H1 (cell line): ENCODE measurements at regions not wholly inside any gene's neighbourhood (a gene's known extent, or its start where the extent isn't known, plus 50 kb on each side); places are given as distances from the start of the nearest gene placed in this dataset.
"Not testable (repeated sequence)": the region's sequence is repeated elsewhere in the genome, so short reads cannot be mapped to it uniquely, and the experiment has no call there.

Source experiments
- CTCF ChIA-PET: fragments of 300-600 bp; sonication (Branson Sonifier 250); formaldehyde crosslinking; loops from one replicate; lab custom pipeline; 2021; ENCODE audit not compliant: partially characterized antibody; lab: Charles Lee
- POLR2A ChIA-PET: fragments of 300-600 bp; sonication (Branson Sonifier 250); formaldehyde crosslinking; loops from one replicate; lab custom pipeline; 2021; ENCODE audit warnings: inconsistent platforms; ENCODE audit not compliant: partially characterized antibody; lab: Charles Lee
- DNase-seq, 2 experiments: peaks; one replicate each; pipeline versions ENCODE4 v3.0.0 to v3.0.0-alpha.2; 2010 to 2022; ENCODE audit warnings: low spot score in 2 of 2, low read depth in 1 of 2, mixed read lengths in 1 of 2
- FAIRE-seq: peaks from 2 replicates; lab custom pipeline; 2011; peaks lifted over from hg19 to GRCh38; lab: Jason Lieb, UNC
- H2AFZ ChIP-seq: 2 replicates; pipeline ENCODE4 v1.8.1; 2012; ENCODE audit warnings: low read length, inconsistent platforms
- H2AK5ac ChIP-seq: 2 replicates; pipeline ENCODE4 v1.6.1; 2013; ENCODE audit warnings: low read depth, low read length
- H2BK120ac ChIP-seq: replicated peaks from 2 replicates; pipeline ENCODE3; 2013; ENCODE audit warnings: low read depth, low read length, inconsistent platforms
- H2BK12ac ChIP-seq: 2 replicates; pipeline ENCODE4 v1.6.1; 2013; ENCODE audit warnings: low read depth, low read length
- H2BK15ac ChIP-seq: 2 replicates; pipeline ENCODE4 v1.6.1; 2013; ENCODE audit warnings: low read length
- H2BK20ac ChIP-seq: 2 replicates; pipeline ENCODE4 v1.6.1; 2013; ENCODE audit warnings: low read length
- H2BK5ac ChIP-seq: 2 replicates; pipeline ENCODE4 v1.6.1; 2013; ENCODE audit warnings: low read depth, low read length
- H3K14ac ChIP-seq: 2 replicates; pipeline ENCODE4 v1.6.1; 2013; ENCODE audit warnings: inconsistent platforms; ENCODE audit not compliant: insufficient read length
- H3K18ac ChIP-seq: 2 replicates; pipeline ENCODE4 v1.6.1; 2013; ENCODE audit warnings: low read length; ENCODE audit errors: extremely low read depth
- H3K23ac ChIP-seq: 2 replicates; pipeline ENCODE4 v1.6.1; 2013; ENCODE audit warnings: inconsistent platforms; ENCODE audit not compliant: insufficient read length
- H3K23me2 ChIP-seq: 2 replicates; pipeline ENCODE4 v1.6.1; 2013; ENCODE audit warnings: low read depth, low read length
- H3K27ac ChIP-seq: 2 replicates; pipeline ENCODE4 v1.6.1; 2011; ENCODE audit warnings: low read depth, low read length, inconsistent platforms
- H3K27me3 ChIP-seq, 4 experiments: replicated peaks in 1 of 4; 1 replicate in 1 of 4; 2 replicates in 3 of 4; pipeline versions ENCODE4 v1.6.1 to v1.8.1; 2011 to 2013; ENCODE audit warnings: low read length in 3 of 4, mild to moderate bottlenecking in 3 of 4, inconsistent platforms in 2 of 4, mixed read lengths in 2 of 4, moderate library complexity in 1 of 4; ENCODE audit not compliant: control insufficient read depth in 3 of 4, insufficient read depth in 3 of 4; ENCODE audit errors: extremely low read depth in 1 of 4
- H3K36me3 ChIP-seq, 4 experiments: 2 replicates each; pipeline versions ENCODE4 v1.6.1 to v1.8.1; 2011 to 2013; ENCODE audit warnings: mild to moderate bottlenecking in 4 of 4, low read length in 3 of 4, moderate library complexity in 2 of 4, control low read depth in 1 of 4, inconsistent platforms in 1 of 4; ENCODE audit not compliant: insufficient read depth in 4 of 4, control insufficient read depth in 2 of 4
- H3K4ac ChIP-seq: replicated peaks from 2 replicates; pipeline ENCODE3; 2013; ENCODE audit warnings: low read length, low read depth, mixed read lengths, inconsistent platforms; ENCODE audit not compliant: insufficient read length
- H3K4me1 ChIP-seq, 4 experiments: replicated peaks in 1 of 4; 1 replicate in 1 of 4; 2 replicates in 3 of 4; pipeline versions ENCODE4 v1.6.1 to v1.8.1; 2011 to 2013; ENCODE audit warnings: low read length in 3 of 4, inconsistent platforms in 2 of 4, mixed read lengths in 1 of 4; ENCODE audit not compliant: insufficient read depth in 4 of 4, control insufficient read depth in 3 of 4
- H3K4me2 ChIP-seq, 2 experiments: 2 replicates each; pipeline versions ENCODE4 v1.6.1 to v1.8.1; 2011 to 2013; ENCODE audit warnings: low read depth in 2 of 2, low read length in 2 of 2, control low read depth in 1 of 2, inconsistent platforms in 1 of 2, mild to moderate bottlenecking in 1 of 2; ENCODE audit not compliant: insufficient read depth in 1 of 2
- H3K4me3 ChIP-seq, 4 experiments: fragments of 200-600, 300-600 bp in 1 of 4; sonication (generic), shearing (Covaris generic), sonication (Bioruptor Twin) in 1 of 4; 2 replicates each; pipeline versions ENCODE4 v1.5.1 to v1.8.1; 2011 to 2016; ENCODE audit warnings: low read length in 4 of 4, low read depth in 3 of 4, control low read depth in 2 of 4, inconsistent platforms in 2 of 4, mild to moderate bottlenecking in 2 of 4, mixed read lengths in 1 of 4, moderate library complexity in 1 of 4; ENCODE audit not compliant: insufficient read depth in 2 of 4; ENCODE audit errors: extremely low read depth in 1 of 4
- H3K56ac ChIP-seq: replicated peaks from 2 replicates; pipeline ENCODE3; 2013; ENCODE audit warnings: low read depth, mild to moderate bottlenecking, mixed read lengths, low read length, inconsistent platforms; ENCODE audit not compliant: insufficient read length
- H3K79me1 ChIP-seq: 2 replicates; pipeline ENCODE4 v1.6.1; 2013; ENCODE audit warnings: low read depth, low read length, control low read depth
- H3K79me2 ChIP-seq, 2 experiments: 2 replicates each; pipeline versions ENCODE4 v1.6.1 to v1.8.1; 2012 to 2013; ENCODE audit warnings: low read length in 2 of 2, mild to moderate bottlenecking in 2 of 2, inconsistent platforms in 1 of 2; ENCODE audit not compliant: insufficient read depth in 2 of 2, control insufficient read depth in 1 of 2
- H3K9ac ChIP-seq, 4 experiments: replicated peaks in 1 of 4; 1 replicate in 1 of 4; 2 replicates in 3 of 4; pipeline versions ENCODE4 v1.6.1 to v1.8.1; 2011 to 2013; ENCODE audit warnings: low read depth in 3 of 4, low read length in 3 of 4, control low read depth in 2 of 4, mild to moderate bottlenecking in 2 of 4, moderate library complexity in 2 of 4, inconsistent platforms in 1 of 4; ENCODE audit errors: extremely low read depth in 1 of 4
- H3K9me3 ChIP-seq, 2 experiments: 2 replicates each; pipeline versions ENCODE4 v1.6.1 to v1.8.1; 2012 to 2013; ENCODE audit warnings: mild to moderate bottlenecking in 2 of 2, moderate library complexity in 2 of 2, control low read depth in 1 of 2, inconsistent platforms in 1 of 2, low read depth in 1 of 2, low read length in 1 of 2, mixed read lengths in 1 of 2; ENCODE audit not compliant: insufficient read depth in 2 of 2
- H4K20me1 ChIP-seq, 2 experiments: replicated peaks in 1 of 2; 2 replicates each; pipeline versions ENCODE3 to v1.8.1; 2011 to 2013; ENCODE audit warnings: inconsistent platforms in 2 of 2, low read length in 2 of 2, mild to moderate bottlenecking in 1 of 2; ENCODE audit not compliant: insufficient read depth in 2 of 2, control insufficient read depth in 1 of 2
- H4K5ac ChIP-seq: 2 replicates; pipeline ENCODE4 v1.6.1; 2013; ENCODE audit warnings: low read length, low read depth, mixed read lengths, inconsistent platforms; ENCODE audit not compliant: insufficient read length
- H4K8ac ChIP-seq: 2 replicates; pipeline ENCODE4 v1.8.0; 2013; ENCODE audit warnings: mild to moderate bottlenecking, moderate library complexity, low read length, inconsistent platforms; ENCODE audit not compliant: insufficient read depth; ENCODE audit errors: extremely low read depth
- H4K91ac ChIP-seq: replicated peaks from 2 replicates; pipeline ENCODE3; 2013; ENCODE audit warnings: low read length, mixed read lengths, inconsistent platforms; ENCODE audit not compliant: insufficient read length
- WGBS, 2 experiments: shearing (Covaris generic) in 1 of 2; methylation state at CpG; one replicate each; pipeline versions ENCODE4 v1.1.6 to v1.1.7; 2013 to 2015; ENCODE audit warnings: low lambda C conversion rate in 2 of 2, mixed read lengths in 2 of 2, inconsistent platforms in 1 of 2, low coverage in 1 of 2, missing lambda C conversion rate in 1 of 2; ENCODE audit not compliant: insufficient replicate concordance in 2 of 2, insufficient coverage in 1 of 2, insufficient read length in 1 of 2; ENCODE audit errors: extremely low coverage in 1 of 2, missing lambda C conversion rate in 1 of 2; 5-methylcytosine and 5-hydroxymethylcytosine counted together

GRCh38 chr1:120582135-120582534 is 141.6 kb upstream of the NBPF26 start:
- H2AK5ac ChIP-seq, H3K27ac ChIP-seq, H3K79me2 ChIP-seq, H2BK15ac ChIP-seq, H3K4ac ChIP-seq, H3K9me3 ChIP-seq, H2BK20ac ChIP-seq, H2BK120ac ChIP-seq, H3K23ac ChIP-seq, H3K14ac ChIP-seq, H3K9ac ChIP-seq, H3K79me1 ChIP-seq, H3K36me3 ChIP-seq, CTCF ChIA-PET, H3K4me2 ChIP-seq, H2BK5ac ChIP-seq, H3K18ac ChIP-seq, H3K27me3 ChIP-seq, FAIRE-seq, H4K20me1 ChIP-seq, H4K5ac ChIP-seq, H3K4me1 ChIP-seq, H3K4me3 ChIP-seq, H4K8ac ChIP-seq, H2AFZ ChIP-seq, POLR2A ChIA-PET, H2BK12ac ChIP-seq, H3K56ac ChIP-seq, H3K23me2 ChIP-seq, H4K91ac ChIP-seq, DNase-seq: not testable (repeated sequence)
- WGBS, 2 experiments, result no CpG with 5 or more reads among the region's 1 CpG

GRCh38 chr1:120586053-120586452 is 137.7 kb upstream of the NBPF26 start:
- H3K27ac ChIP-seq, H3K23ac ChIP-seq, H3K36me3 ChIP-seq, H3K56ac ChIP-seq, CTCF ChIA-PET, H2BK20ac ChIP-seq, H3K4ac ChIP-seq, H2AK5ac ChIP-seq, H3K79me2 ChIP-seq, FAIRE-seq, H3K4me3 ChIP-seq, H2BK5ac ChIP-seq, H2BK12ac ChIP-seq, H3K14ac ChIP-seq, H4K8ac ChIP-seq, H3K23me2 ChIP-seq, H3K79me1 ChIP-seq, H4K5ac ChIP-seq, H4K20me1 ChIP-seq, H4K91ac ChIP-seq, H3K9ac ChIP-seq, H3K4me1 ChIP-seq, DNase-seq, H3K4me2 ChIP-seq, H2AFZ ChIP-seq, H3K9me3 ChIP-seq, H2BK15ac ChIP-seq, H3K27me3 ChIP-seq, POLR2A ChIA-PET, H2BK120ac ChIP-seq, H3K18ac ChIP-seq: not testable (repeated sequence)
- WGBS, 2 experiments, result no CpG with 5 or more reads among the region's 2 CpGs
